GM18517 (cell line): ENCODE measurements at regions not wholly inside any gene's neighbourhood (a gene's known extent, or its start where the extent isn't known, plus 50 kb on each side); places are given as distances from the start of the nearest gene placed in this dataset.
A peak's percentile ranks its signal among the peaks of the same experiment; 100 is the strongest.

Source experiments
- ATAC-seq: cut with Tn5 transposase; IDR thresholded peaks from one replicate; pipeline ENCODE4 v1.9.1; 2021; ENCODE audit warnings: mild to moderate bottlenecking, moderate library complexity; ENCODE audit not compliant: unreplicated experiment

- ATAC-seq = no peak
Observed at GRCh38 chr2:167900435-167901114, 346.8 kb downstream of the STK39 start.

GRCh38 chr2:167898340-167898739 is 349.1 kb downstream of the STK39 start:
- no peak for ATAC-seq

GRCh38 chr2:167891841-167892240 is 355.6 kb downstream of the STK39 start:
- no peak for ATAC-seq

GRCh38 chr2:167890739-167891138 is 356.7 kb downstream of the STK39 start:
- ATAC-seq = no peak

GRCh38 chr2:167880415-167880814 is 367.0 kb downstream of the STK39 start:
- ATAC-seq = no peak

- ATAC-seq = no peak
Observed at GRCh38 chr2:167875529-167875928, 371.9 kb downstream of the STK39 start.

- no peak for ATAC-seq
Observed at GRCh38 chr2:167874812-167875211, 372.6 kb downstream of the STK39 start.

- ATAC-seq = no peak
Observed at GRCh38 chr2:167871286-167871685, 376.1 kb downstream of the STK39 start.

- no peak for ATAC-seq
Observed at GRCh38 chr2:167869200-167869599, 378.2 kb downstream of the STK39 start.

- ATAC-seq = no peak
Observed at GRCh38 chr2:167863377-167863776, 384.0 kb downstream of the STK39 start.

GRCh38 chr2:167862782-167863181 is 384.6 kb downstream of the STK39 start:
- peak; percentile 76 for ATAC-seq

- ATAC-seq = peak; percentile 4
Observed at GRCh38 chr2:167862296-167862695, 385.1 kb downstream of the STK39 start.

GRCh38 chr2:167861574-167862193 is 385.7 kb downstream of the STK39 start:
- no peak for ATAC-seq

- ATAC-seq = peak; percentile 20
Observed at GRCh38 chr2:167860082-167860481, 387.3 kb downstream of the STK39 start.

GRCh38 chr2:167859676-167860075 is 387.7 kb downstream of the STK39 start:
- no peak for ATAC-seq

GRCh38 chr2:167858086-167858485 is 389.3 kb downstream of the STK39 start:
- ATAC-seq = no peak

GRCh38 chr2:167857416-167857815 is 390.0 kb downstream of the STK39 start:
- no peak for ATAC-seq

- no peak for ATAC-seq
Observed at GRCh38 chr2:167856190-167856589, 391.2 kb downstream of the STK39 start.

GRCh38 chr2:167855211-167855610 is 392.2 kb downstream of the STK39 start:
- ATAC-seq = no peak

- no peak for ATAC-seq
Observed at GRCh38 chr2:167853717-167854116, 393.7 kb downstream of the STK39 start.

- ATAC-seq = no peak
Observed at GRCh38 chr2:167851876-167852275, 395.5 kb downstream of the STK39 start.

- ATAC-seq = no peak
Observed at GRCh38 chr2:167851323-167851860, 396.0 kb downstream of the STK39 start.
